ENCODE measurements at regions not wholly inside any gene's neighbourhood (a gene's known extent, or its start where the extent isn't known, plus 50 kb on each side); places are given as distances from the start of the nearest gene placed in this dataset.

GRCh38 chr12:98238515-98239130 is 276.8 kb upstream of the TMPO start:
- no peaks in the 10 kb centered on the region for H3K36me3 ChIP-seq (replicated peaks; ENCODE audit: insufficient read depth, low read length)
- no peaks in the 10 kb centered on the region for H3K9me2 ChIP-seq (replicated peaks; ENCODE audit: insufficient read depth, low read length)
- H3K4me1 ChIP-seq (ENCODE audit: low read length): no peaks in the 10 kb centered on the region
- H3F3A ChIP-seq (ENCODE audit: insufficient read depth, low read length): no peaks in the 10 kb centered on the region
- H3K9me3 ChIP-seq (replicated peaks; ENCODE audit: insufficient read depth, low read length): no peaks in the 10 kb centered on the region
- H3K79me2 ChIP-seq (ENCODE audit: low read length): no peaks in the 10 kb centered on the region
- no peak overlapping the region for H3K27ac ChIP-seq (ENCODE audit: low read length)
- no peak overlapping the region for H2AFZ ChIP-seq (ENCODE audit: low read length)
- H3K27me3 ChIP-seq (replicated peaks; ENCODE audit: insufficient read depth, low read length): no peaks in the 10 kb centered on the region
- no peak for DNase-seq
- H3K4me3 ChIP-seq (ENCODE audit: low read length): no peak overlapping the region
- no peak overlapping the region for H3K4me2 ChIP-seq (ENCODE audit: low read depth, low read length)
- H3K9ac ChIP-seq (ENCODE audit: low read length): no peak overlapping the region
- H4K20me1 ChIP-seq (ENCODE audit: insufficient read depth, low read length): no peaks in the 10 kb centered on the region
- TF ChIP-seq CTCF (IDR thresholded peaks at IDR 0.05; ENCODE audit: low read length) (no peak), EZH2phosphoT487 (IDR thresholded peaks at IDR 0.05; ENCODE audit: low read length) (no peak), EZH2 (optimal IDR thresholded peaks at IDR 0.05; ENCODE audit: low read depth, low read length) (no peak)

GRCh38 chr12:98243190-98243589 is 272.2 kb upstream of the TMPO start:
- Histone ChIP-seq H3K9me2 (replicated peaks; ENCODE audit: insufficient read depth, low read length) (no peaks in the 10 kb centered on the region), H3F3A (ENCODE audit: insufficient read depth, low read length) (no peaks in the 10 kb centered on the region), H2AFZ (ENCODE audit: low read length) (no peak overlapping the region), H3K27me3 (replicated peaks; ENCODE audit: insufficient read depth, low read length) (no peaks in the 10 kb centered on the region), H3K9ac (ENCODE audit: low read length) (no peak overlapping the region), H3K79me2 (ENCODE audit: low read length) (no peaks in the 10 kb centered on the region), H3K4me2 (ENCODE audit: low read depth, low read length) (no peak overlapping the region), H3K9me3 (replicated peaks; ENCODE audit: insufficient read depth, low read length) (no peaks in the 10 kb centered on the region), H3K36me3 (replicated peaks; ENCODE audit: insufficient read depth, low read length) (no peaks in the 10 kb centered on the region), H4K20me1 (ENCODE audit: insufficient read depth, low read length) (no peaks in the 10 kb centered on the region), H3K4me1 (ENCODE audit: low read length) (no peaks in the 10 kb centered on the region), H3K4me3 (ENCODE audit: low read length) (no peak overlapping the region), H3K27ac (ENCODE audit: low read length) (no peak overlapping the region)
- TF ChIP-seq CTCF (IDR thresholded peaks at IDR 0.05; ENCODE audit: low read length): no peak
- no peak for TF ChIP-seq EZH2phosphoT487 (IDR thresholded peaks at IDR 0.05; ENCODE audit: low read length)
- TF ChIP-seq EZH2 (optimal IDR thresholded peaks at IDR 0.05; ENCODE audit: low read depth, low read length): no peak
- no peak for DNase-seq

- Histone ChIP-seq H3K4me3 (ENCODE audit: low read length) (no peak overlapping the region), H3K4me1 (ENCODE audit: low read length) (no peaks in the 10 kb centered on the region), H3K79me2 (ENCODE audit: low read length) (no peaks in the 10 kb centered on the region)
Observed at GRCh38 chr12:98244136-98244535, 271.3 kb upstream of the TMPO start.

More at GRCh38 chr12:98244136-98244535, 271.3 kb upstream of the TMPO start:
- Histone ChIP-seq H3F3A (ENCODE audit: insufficient read depth, low read length) (no peaks in the 10 kb centered on the region), H3K27ac (ENCODE audit: low read length) (no peak overlapping the region), H3K4me2 (ENCODE audit: low read depth, low read length) (no peak overlapping the region), H3K36me3 (replicated peaks; ENCODE audit: insufficient read depth, low read length) (no peaks in the 10 kb centered on the region), H3K9me3 (replicated peaks; ENCODE audit: insufficient read depth, low read length) (no peaks in the 10 kb centered on the region), H4K20me1 (ENCODE audit: insufficient read depth, low read length) (no peaks in the 10 kb centered on the region), H2AFZ (ENCODE audit: low read length) (no peak overlapping the region), H3K9me2 (replicated peaks; ENCODE audit: insufficient read depth, low read length) (no peaks in the 10 kb centered on the region), H3K27me3 (replicated peaks; ENCODE audit: insufficient read depth, low read length) (no peaks in the 10 kb centered on the region), H3K9ac (ENCODE audit: low read length) (no peak overlapping the region)
- TF ChIP-seq EZH2 (optimal IDR thresholded peaks at IDR 0.05; ENCODE audit: low read depth, low read length) (no peak), EZH2phosphoT487 (IDR thresholded peaks at IDR 0.05; ENCODE audit: low read length) (no peak), CTCF (IDR thresholded peaks at IDR 0.05; ENCODE audit: low read length) (no peak)
- no peak for DNase-seq
